GM12874 (cell line): ENCODE measurements at regions not wholly inside any gene's neighbourhood (a gene's known extent, or its start where the extent isn't known, plus 50 kb on each side); places are given as distances from the start of the nearest gene placed in this dataset.

Source experiments
- CTCF ChIP-seq: IDR thresholded peaks from 2 replicates; pipeline ENCODE4 v1.5.1; 2011; ENCODE audit warnings: low read depth, mild to moderate bottlenecking, control low read depth, low read length, moderate library complexity; ENCODE audit not compliant: insufficient read depth

GRCh38 chr6:78231002-78231401 is 578.2 kb downstream of the MEI4 start:
- no peak for TF ChIP-seq CTCF

- TF ChIP-seq CTCF: no peak
These were observed 590.7 kb downstream of the MEI4 start for GRCh38 chr6:78243519-78243918.

- no peak for TF ChIP-seq CTCF
These were observed 599.1 kb downstream of the MEI4 start for GRCh38 chr6:78251931-78252330.

- no peak for TF ChIP-seq CTCF
These were observed 600.8 kb downstream of the MEI4 start for GRCh38 chr6:78253618-78254017.

GRCh38 chr6:78259935-78260334 is 607.1 kb downstream of the MEI4 start:
- no peak for TF ChIP-seq CTCF

GRCh38 chr6:78268591-78269452 is 598.5 kb upstream of the IRAK1BP1 start:
- no peak for TF ChIP-seq CTCF

GRCh38 chr6:78300885-78301284 is 566.5 kb upstream of the IRAK1BP1 start:
- TF ChIP-seq CTCF: no peak
